Osteocyte (in vitro differentiated cells): ENCODE measurements at regions not wholly inside any gene's neighbourhood (a gene's known extent, or its start where the extent isn't known, plus 50 kb on each side); places are given as distances from the start of the nearest gene placed in this dataset.

Experiments used
- DNase-seq: peaks from one replicate; pipeline ENCODE4 v3.0.0; 2021; ENCODE audit warnings: mixed read lengths; ENCODE audit not compliant: unreplicated experiment; ENCODE audit errors: extremely low spot score
- H3K27ac Mint-ChIP-seq: one replicate; pipeline ENCODE4 v1.8.0; 2021; ENCODE audit warnings: mild to moderate bottlenecking, mixed read lengths; ENCODE audit not compliant: unreplicated experiment
- H3K27me3 Mint-ChIP-seq: one replicate; pipeline ENCODE4 v1.8.0; 2021; ENCODE audit warnings: mixed read lengths; ENCODE audit not compliant: unreplicated experiment
- H3K36me3 Mint-ChIP-seq: one replicate; pipeline ENCODE4 v1.8.0; 2021; ENCODE audit warnings: mixed read lengths; ENCODE audit not compliant: unreplicated experiment
- H3K4me1 Mint-ChIP-seq: one replicate; pipeline ENCODE4 v1.8.0; 2021; ENCODE audit warnings: mixed read lengths; ENCODE audit not compliant: unreplicated experiment
- H3K4me3 Mint-ChIP-seq: one replicate; pipeline ENCODE4 v1.8.0; 2021; ENCODE audit warnings: mild to moderate bottlenecking, moderate library complexity, mixed read lengths; ENCODE audit not compliant: unreplicated experiment
- H3K9me3 Mint-ChIP-seq: one replicate; pipeline ENCODE4 v1.8.0; 2021; ENCODE audit warnings: mixed read lengths; ENCODE audit not compliant: unreplicated experiment
- TF ChIP-seq, protein P1 (sequence below): fragments of 200-600 bp; sonication (generic); IDR thresholded peaks from 2 replicates; pipeline ENCODE4 v1.5.0; 2021; ENCODE audit warnings: antibody characterized with exemption, mild to moderate bottlenecking, moderate library complexity

DNA sequence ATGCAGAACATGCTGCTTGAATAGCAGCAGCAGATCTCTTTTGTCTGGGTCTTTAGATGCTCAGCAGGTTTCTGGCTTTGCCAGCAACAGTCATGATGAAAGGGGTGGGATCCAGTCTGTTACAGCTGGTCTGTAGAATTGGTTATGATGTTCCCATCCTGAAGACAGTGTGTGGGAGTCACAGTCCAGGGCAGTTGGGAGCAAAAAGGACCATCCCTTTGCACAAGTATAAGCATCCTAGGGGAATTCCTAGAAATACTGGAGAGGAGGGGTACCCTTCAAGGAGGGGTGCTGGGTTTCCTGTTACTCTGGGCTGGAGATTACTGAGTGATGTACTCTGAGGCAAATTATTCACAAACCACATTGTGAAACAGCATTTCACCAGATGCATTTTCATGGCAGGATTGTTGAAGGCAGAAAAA, 119.9 kb upstream of the RND3 start:
- Mint-ChIP-seq H3K27ac (peak overlapping the region; percentile 54), H3K4me1 (peaks cover 38% of the 10 kb centered on the region)

DNA sequence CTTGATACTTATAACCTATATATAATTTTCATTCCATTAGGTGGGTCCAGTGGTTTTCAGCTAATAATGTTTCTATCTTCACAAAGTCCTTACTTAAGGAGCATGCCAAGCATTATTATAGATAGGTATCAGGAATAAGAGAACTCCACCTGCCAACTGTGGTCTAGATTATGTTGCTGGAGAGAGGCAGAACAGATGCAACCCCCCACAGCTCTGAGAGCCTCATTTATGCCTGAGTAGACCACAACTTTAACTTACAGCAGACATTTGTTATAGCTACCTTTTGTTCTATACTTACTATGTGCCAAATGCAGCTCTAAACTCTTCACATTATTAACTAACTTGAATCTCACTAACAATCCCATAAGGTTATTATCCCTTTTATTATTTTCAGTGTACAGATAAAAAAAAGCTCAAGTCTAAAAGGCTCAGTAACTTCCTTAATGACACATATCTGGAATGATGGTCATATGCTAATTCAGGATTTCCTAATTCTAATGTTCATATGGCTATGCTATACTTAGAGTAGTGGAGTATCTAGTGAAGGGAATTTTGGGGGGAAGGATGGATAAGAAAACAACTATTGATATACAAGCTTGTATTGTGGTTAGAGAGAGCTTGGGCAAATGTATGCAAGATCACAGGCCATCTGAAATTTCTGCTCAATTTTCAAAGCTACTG, 119.1 kb upstream of the RND3 start:
- Mint-ChIP-seq H3K4me1 (peaks cover 39% of the 10 kb centered on the region), H3K27me3 (no peaks in the 10 kb centered on the region)

More for the DNA sequence above, 119.9 kb upstream of the RND3 start:
- no peak for DNase-seq
- no peak overlapping the region for H3K4me3 Mint-ChIP-seq
- peaks cover 3% of the 10 kb centered on the region for H3K36me3 Mint-ChIP-seq
- TF ChIP-seq, protein P1, sequence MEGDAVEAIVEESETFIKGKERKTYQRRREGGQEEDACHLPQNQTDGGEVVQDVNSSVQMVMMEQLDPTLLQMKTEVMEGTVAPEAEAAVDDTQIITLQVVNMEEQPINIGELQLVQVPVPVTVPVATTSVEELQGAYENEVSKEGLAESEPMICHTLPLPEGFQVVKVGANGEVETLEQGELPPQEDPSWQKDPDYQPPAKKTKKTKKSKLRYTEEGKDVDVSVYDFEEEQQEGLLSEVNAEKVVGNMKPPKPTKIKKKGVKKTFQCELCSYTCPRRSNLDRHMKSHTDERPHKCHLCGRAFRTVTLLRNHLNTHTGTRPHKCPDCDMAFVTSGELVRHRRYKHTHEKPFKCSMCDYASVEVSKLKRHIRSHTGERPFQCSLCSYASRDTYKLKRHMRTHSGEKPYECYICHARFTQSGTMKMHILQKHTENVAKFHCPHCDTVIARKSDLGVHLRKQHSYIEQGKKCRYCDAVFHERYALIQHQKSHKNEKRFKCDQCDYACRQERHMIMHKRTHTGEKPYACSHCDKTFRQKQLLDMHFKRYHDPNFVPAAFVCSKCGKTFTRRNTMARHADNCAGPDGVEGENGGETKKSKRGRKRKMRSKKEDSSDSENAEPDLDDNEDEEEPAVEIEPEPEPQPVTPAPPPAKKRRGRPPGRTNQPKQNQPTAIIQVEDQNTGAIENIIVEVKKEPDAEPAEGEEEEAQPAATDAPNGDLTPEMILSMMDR, result no peak
- no peaks in the 10 kb centered on the region for H3K27me3 Mint-ChIP-seq
- H3K9me3 Mint-ChIP-seq, result no peaks in the 10 kb centered on the region

GRCh38 chr2:150605664-150606063, 118.2 kb upstream of the RND3 start:
- H3K27me3 Mint-ChIP-seq, result no peaks in the 10 kb centered on the region
- no peak overlapping the region for H3K27ac Mint-ChIP-seq
- H3K36me3 Mint-ChIP-seq, result peaks cover 3% of the 10 kb centered on the region
- H3K9me3 Mint-ChIP-seq, result no peaks in the 10 kb centered on the region
- peaks cover 42% of the 10 kb centered on the region for H3K4me1 Mint-ChIP-seq
- TF ChIP-seq, protein P1, result no peak
- no peak overlapping the region for H3K4me3 Mint-ChIP-seq
- DNase-seq, result no peak

More for the DNA sequence above, 119.1 kb upstream of the RND3 start:
- no peaks in the 10 kb centered on the region for H3K9me3 Mint-ChIP-seq
- TF ChIP-seq, protein P1, result no peak
- no peak for DNase-seq
- peaks cover 3% of the 10 kb centered on the region for H3K36me3 Mint-ChIP-seq
- H3K4me3 Mint-ChIP-seq, result no peak overlapping the region
- H3K27ac Mint-ChIP-seq, result peak overlapping the region; percentile 54

GRCh38 chr2:150601280-150602038, 114.0 kb upstream of the RND3 start:
- no peak for DNase-seq
- H3K27ac Mint-ChIP-seq, result peak overlapping the region; percentile 84
- peaks cover 44% of the 10 kb centered on the region for H3K4me1 Mint-ChIP-seq
- TF ChIP-seq, protein P1, result no peak
- peak overlapping the region; percentile 46 for H3K4me3 Mint-ChIP-seq
- H3K36me3 Mint-ChIP-seq, result peaks cover 3% of the 10 kb centered on the region
- no peaks in the 10 kb centered on the region for H3K27me3 Mint-ChIP-seq
- H3K9me3 Mint-ChIP-seq, result no peaks in the 10 kb centered on the region

DNA sequence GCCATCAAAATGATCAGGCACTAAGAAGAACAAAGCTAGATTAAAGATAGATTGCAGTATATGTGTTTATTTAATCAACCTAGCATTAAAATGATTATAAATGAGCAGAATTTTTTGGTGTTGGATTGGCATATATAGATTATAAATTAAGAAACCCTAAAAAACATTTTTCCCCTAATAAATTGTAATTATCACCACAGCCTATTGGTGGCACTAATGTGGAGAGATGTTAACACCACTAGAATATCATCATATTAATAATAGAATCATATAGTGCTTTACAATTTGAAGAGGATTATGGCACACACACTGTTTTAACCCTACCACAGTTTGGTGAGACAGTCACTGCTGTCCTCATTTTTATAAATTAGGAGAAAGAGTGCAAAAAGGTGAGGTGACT, 112.4 kb upstream of the RND3 start:
- Mint-ChIP-seq H3K27ac (peak overlapping the region; percentile 79), H3K4me3 (no peak overlapping the region), H3K4me1 (peaks cover 59% of the 10 kb centered on the region), H3K36me3 (peaks cover 3% of the 10 kb centered on the region), H3K27me3 (no peaks in the 10 kb centered on the region), H3K9me3 (no peaks in the 10 kb centered on the region)
- DNase-seq, result no peak
- TF ChIP-seq, protein P1, result peak; percentile 31
